ENCODE measurements at regions not wholly inside any gene's neighbourhood (a gene's known extent, or its start where the extent isn't known, plus 50 kb on each side); places are given as distances from the start of the nearest gene placed in this dataset.
"Not testable (repeated sequence)": the region's sequence is repeated elsewhere in the genome, so short reads cannot be mapped to it uniquely, and the experiment has no call there.

DNA sequence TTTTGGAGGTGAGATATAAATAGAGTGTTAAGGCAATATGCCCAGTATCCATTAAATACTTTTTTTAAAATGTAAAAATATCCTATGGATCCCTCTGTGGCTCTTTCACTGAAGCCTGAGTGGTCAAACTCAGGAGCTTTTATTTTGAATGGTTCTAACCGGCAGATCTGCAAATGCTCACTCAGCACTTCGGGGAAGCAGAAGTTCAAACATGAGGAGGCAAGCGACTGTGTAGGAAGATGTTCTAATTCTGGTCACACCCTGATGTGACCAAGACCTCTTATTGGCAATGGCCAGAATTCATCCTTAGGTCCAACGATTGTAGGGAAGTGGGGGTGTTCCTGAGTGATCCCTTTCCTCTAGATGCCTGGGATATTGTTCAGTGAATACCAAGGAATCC lies 168.8 kb downstream of the CDCA7 start:
- DNase-seq (ENCODE audit: low read depth, low spot score) = no peak
- no peak overlapping the region for H3K4me3 ChIP-seq (ENCODE audit: low read depth, low read length)
- CTCF ChIA-PET = no interaction called here
- TF ChIP-seq, protein P1, sequence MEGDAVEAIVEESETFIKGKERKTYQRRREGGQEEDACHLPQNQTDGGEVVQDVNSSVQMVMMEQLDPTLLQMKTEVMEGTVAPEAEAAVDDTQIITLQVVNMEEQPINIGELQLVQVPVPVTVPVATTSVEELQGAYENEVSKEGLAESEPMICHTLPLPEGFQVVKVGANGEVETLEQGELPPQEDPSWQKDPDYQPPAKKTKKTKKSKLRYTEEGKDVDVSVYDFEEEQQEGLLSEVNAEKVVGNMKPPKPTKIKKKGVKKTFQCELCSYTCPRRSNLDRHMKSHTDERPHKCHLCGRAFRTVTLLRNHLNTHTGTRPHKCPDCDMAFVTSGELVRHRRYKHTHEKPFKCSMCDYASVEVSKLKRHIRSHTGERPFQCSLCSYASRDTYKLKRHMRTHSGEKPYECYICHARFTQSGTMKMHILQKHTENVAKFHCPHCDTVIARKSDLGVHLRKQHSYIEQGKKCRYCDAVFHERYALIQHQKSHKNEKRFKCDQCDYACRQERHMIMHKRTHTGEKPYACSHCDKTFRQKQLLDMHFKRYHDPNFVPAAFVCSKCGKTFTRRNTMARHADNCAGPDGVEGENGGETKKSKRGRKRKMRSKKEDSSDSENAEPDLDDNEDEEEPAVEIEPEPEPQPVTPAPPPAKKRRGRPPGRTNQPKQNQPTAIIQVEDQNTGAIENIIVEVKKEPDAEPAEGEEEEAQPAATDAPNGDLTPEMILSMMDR (IDR thresholded peaks at IDR 0.05; ENCODE audit: insufficient read depth, low read length, missing control alignments) = no peak
- POLR2A ChIA-PET = no interaction called here

DNA sequence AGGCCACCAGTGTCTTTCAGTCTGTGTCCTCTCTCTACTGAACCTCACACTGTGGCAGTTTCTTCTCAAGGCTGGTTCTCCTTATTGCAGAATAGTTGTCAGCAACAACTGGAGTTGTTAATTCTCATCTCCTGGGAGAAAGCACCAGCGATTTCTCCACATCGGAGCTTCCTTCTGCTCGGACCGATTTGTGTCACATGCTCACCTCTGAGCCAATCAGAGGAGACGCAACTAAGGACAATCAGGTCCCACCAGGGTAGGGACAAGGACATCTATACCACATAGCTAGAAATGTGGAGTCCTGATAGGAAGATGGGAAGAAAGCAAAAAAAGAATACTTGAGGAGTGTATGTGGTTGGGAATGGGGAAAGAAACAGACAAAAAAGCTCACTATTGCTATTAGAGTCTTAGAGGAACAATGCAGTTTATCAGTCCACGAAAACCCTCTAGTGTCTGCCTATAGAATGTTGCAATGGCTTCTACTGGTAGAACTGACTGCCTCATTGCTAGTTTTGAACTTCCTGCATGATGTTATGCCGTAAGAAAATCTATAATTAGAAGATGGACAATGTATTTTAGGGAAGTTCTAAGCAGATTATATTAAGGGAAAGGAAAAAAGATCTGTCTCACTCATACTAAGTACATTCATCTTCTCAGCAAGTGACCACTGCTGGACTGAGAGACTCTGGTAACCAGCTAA lies 169.7 kb downstream of the CDCA7 start:
- POLR2A ChIA-PET = no interaction called here
- no peak for DNase-seq (ENCODE audit: low read depth, low spot score)
- H3K4me3 ChIP-seq (ENCODE audit: low read depth, low read length) = no peak overlapping the region
- TF ChIP-seq, protein P1 (IDR thresholded peaks at IDR 0.05; ENCODE audit: insufficient read depth, low read length, missing control alignments) = no peak
- CTCF ChIA-PET = no interaction called here

DNA sequence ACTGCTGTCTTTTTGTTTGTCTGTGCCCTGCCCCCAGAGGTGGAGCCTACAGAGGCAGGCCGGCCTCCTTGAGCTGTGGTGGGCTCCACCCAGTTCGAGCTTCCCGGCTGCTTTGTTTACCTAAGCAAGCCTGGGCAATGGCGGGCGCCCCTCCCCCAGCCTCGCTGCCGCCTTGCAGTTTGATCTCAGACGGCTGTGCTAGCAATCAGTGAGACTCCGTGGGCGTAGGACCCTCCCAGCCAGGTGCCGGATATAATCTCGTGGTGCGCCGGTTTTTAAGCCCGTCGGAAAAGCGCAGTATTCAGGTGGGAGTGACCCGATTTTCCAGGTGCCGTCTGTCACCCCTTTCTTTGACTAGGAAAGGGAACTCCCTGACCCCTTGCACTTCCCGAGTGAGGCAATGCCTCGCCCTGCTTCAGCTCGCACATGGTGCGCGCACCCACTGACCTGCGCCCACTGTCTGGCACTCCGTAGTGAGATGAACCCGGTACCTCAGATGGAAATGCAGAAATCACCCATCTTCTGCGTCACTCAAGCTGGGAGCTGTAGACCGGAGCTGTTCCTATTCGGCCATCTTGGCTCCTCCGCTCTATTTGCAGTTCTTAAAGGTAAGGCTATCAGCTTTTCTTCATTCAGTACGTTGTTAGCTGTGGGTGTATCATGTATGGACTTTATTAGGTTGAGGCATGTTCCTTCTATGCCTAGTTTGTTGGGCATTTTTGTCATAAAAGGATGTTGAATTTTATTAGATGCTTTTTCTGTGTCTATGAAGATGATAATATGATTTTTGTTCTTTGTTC lies 178.3 kb downstream of the CDCA7 start:
- H3K4me3 ChIP-seq (ENCODE audit: low read depth, low read length); POLR2A ChIA-PET; DNase-seq (ENCODE audit: low read depth, low spot score); CTCF ChIA-PET: not testable (repeated sequence)

DNA sequence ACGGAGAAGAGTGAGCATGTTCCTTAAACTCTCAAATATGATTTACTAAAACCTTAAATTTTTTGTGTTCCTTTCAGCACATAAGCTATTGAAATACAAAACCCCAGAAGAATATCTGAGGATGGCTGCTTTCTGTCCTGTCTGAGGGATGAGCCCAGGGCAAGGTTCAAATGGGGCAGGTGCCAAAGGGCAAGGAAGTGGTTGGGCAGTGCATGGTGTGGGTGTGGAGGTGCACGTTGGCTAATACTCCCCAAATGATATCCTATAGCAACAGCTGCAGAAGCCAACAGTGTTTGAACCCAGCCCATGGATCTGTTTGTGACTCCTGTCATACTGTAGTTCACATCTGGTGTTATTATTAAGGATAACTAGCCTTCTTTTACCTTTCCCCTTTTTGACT lies 183.0 kb downstream of the CDCA7 start:
- no peak overlapping the region for H3K4me3 ChIP-seq (ENCODE audit: low read depth, low read length)
- POLR2A ChIA-PET = no interaction called here
- CTCF ChIA-PET = no interaction called here
- TF ChIP-seq, protein P1 (IDR thresholded peaks at IDR 0.05; ENCODE audit: insufficient read depth, low read length, missing control alignments) = no peak
- no peak for DNase-seq (ENCODE audit: low read depth, low spot score)

DNA sequence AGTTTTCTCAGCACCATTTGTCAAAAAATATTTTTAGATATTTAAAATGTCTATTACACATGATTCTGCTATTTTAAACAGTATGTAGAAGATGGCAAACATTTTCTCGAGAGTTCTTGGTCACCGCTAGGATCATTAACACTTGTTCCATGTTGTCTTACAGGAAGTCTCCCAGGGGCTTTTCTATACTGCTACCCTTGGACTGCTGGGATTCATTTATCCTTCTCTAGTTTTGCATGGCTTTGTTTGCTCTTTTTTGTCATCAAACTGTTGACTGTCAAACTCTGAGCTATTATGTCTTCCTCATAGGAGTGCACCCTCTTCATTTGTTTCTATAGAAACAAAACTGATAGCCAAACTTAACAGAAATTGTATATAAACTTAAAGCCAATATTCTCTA lies 184.9 kb downstream of the CDCA7 start:
- POLR2A ChIA-PET = no interaction called here
- H3K4me3 ChIP-seq (ENCODE audit: low read depth, low read length) = no peak overlapping the region
- DNase-seq (ENCODE audit: low read depth, low spot score) = no peak
- CTCF ChIA-PET = interaction anchor here (1.2 kb wide), 1 partner anchor 10 kb away, joined by 3 read pairs; no protein-coding TSS in a partner anchor
- TF ChIP-seq, protein P1 (IDR thresholded peaks at IDR 0.05; ENCODE audit: insufficient read depth, low read length, missing control alignments) = no peak

DNA sequence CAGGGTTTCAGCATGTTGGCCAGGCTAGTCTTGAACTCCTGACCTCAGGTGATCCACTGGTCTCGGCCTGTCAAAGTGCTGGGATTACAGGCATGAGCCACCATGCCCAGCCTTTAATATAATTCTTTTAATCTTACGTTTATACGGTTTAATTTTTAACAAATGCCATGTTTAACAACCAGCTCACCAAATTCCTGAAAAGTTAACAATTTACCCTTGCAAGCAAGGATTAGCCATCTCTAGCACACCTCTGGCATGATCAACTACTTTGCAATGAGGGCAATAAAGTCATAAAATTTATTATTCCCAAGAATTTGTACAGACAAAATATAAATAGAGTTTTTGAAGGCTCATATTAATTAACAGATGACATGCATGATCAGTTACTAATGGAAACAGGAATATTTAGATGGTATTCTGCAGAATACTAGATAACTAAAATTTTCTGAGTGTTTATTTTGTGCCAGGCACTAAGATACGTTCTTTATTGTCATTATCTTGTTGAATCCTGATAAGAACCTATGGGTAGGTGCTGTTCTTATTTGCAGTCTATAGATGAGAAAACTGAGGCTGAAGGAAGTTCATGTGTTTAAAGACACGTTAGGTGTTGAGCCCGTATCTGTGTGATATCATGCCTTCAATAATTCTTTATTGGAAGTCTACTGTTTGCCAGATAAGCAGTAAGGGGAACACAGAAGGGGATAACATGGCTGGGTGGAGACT lies 190.1 kb downstream of the CDCA7 start:
- no peak for DNase-seq (ENCODE audit: low read depth, low spot score)
- ChIA-PET POLR2A (no interaction called here), CTCF (no interaction called here)
- no peak overlapping the region for H3K4me3 ChIP-seq (ENCODE audit: low read depth, low read length)
- TF ChIP-seq, protein P1 (IDR thresholded peaks at IDR 0.05; ENCODE audit: insufficient read depth, low read length, missing control alignments) = no peak

All from AG04449 (cell line).